Lung (tissue), 11 donors: ENCODE measurements at regions not wholly inside any gene's neighbourhood (a gene's known extent, or its start where the extent isn't known, plus 50 kb on each side); places are given as distances from the start of the nearest gene placed in this dataset.

Source experiments
- ATAC-seq: fragments of 200-7000 bp; cut with Tn5 transposase; one replicate; pipeline ENCODE4 v1.9.1; 2020; ENCODE audit warnings: moderate number of reproducible peaks; ENCODE audit not compliant: insufficient read depth, low FRiP score
- DNase-seq, 3 donors: peaks; one replicate each; pipeline ENCODE4 v3.0.0-alpha.2; 2013 to 2017
- H3K27ac ChIP-seq, 2 donors: one replicate each; pipeline ENCODE4 v1.5.1; 2013; ENCODE audit warnings: mild to moderate bottlenecking in 2 of 2, moderate library complexity in 2 of 2, control low read depth in 1 of 2, inconsistent platforms in 1 of 2, low read depth in 1 of 2, low read length in 1 of 2
- H3K27me3 ChIP-seq, 3 donors: one replicate each; pipeline ENCODE4 v1.5.1; 2013; ENCODE audit warnings: low read length in 2 of 3; ENCODE audit not compliant: control insufficient read depth in 3 of 3, insufficient read depth in 3 of 3
- H3K36me3 ChIP-seq, 4 donors: one replicate each; pipeline ENCODE4 v1.5.1; 2013; ENCODE audit warnings: low read length in 4 of 4, mild to moderate bottlenecking in 1 of 4, moderate library complexity in 1 of 4; ENCODE audit not compliant: control insufficient read depth in 4 of 4, insufficient read depth in 4 of 4
- H3K4me1 ChIP-seq, 5 donors: one replicate each; pipeline ENCODE4 v1.5.1; 2013; ENCODE audit warnings: low read length in 5 of 5, mild to moderate bottlenecking in 2 of 5, moderate library complexity in 1 of 5; ENCODE audit not compliant: control insufficient read depth in 5 of 5, insufficient read depth in 5 of 5
- H3K4me3 ChIP-seq: one replicate; pipeline ENCODE4 v1.5.1; 2013; ENCODE audit warnings: mild to moderate bottlenecking, control low read depth, moderate library complexity
- H3K9ac ChIP-seq, 2 donors: one replicate each; pipeline ENCODE4 v1.5.1; 2013; ENCODE audit warnings: low read length in 2 of 2, control low read depth in 1 of 2; ENCODE audit not compliant: insufficient read depth in 1 of 2
- H3K9me3 ChIP-seq, 4 donors: one replicate each; pipeline ENCODE4 v1.5.1; 2013; ENCODE audit warnings: low read length in 3 of 4, mild to moderate bottlenecking in 1 of 4, moderate library complexity in 1 of 4; ENCODE audit not compliant: control insufficient read depth in 4 of 4, insufficient read depth in 3 of 4
- WGBS, 2 donors: extraction: QIAGEN DNeasy Blood & Tissue Kit; methylation state at CpG; one replicate each; pipeline ENCODE4 v1.1.7; 2013; 5-methylcytosine and 5-hydroxymethylcytosine counted together
- TF ChIP-seq, protein P1 (sequence below): IDR thresholded peaks from 2 replicates; pipeline ENCODE4 v1.5.1; 2012; ENCODE audit warnings: mild to moderate bottlenecking; ENCODE audit errors: control extremely low read depth, extremely low read depth
- donor health status: control.
- donor health status: control.
- donor health status: Bipolar disorder and iron deficiency.
- donor health status: healthy.
- donor health status: DM: yes; HTN: yes; CAD: no.

DNA sequence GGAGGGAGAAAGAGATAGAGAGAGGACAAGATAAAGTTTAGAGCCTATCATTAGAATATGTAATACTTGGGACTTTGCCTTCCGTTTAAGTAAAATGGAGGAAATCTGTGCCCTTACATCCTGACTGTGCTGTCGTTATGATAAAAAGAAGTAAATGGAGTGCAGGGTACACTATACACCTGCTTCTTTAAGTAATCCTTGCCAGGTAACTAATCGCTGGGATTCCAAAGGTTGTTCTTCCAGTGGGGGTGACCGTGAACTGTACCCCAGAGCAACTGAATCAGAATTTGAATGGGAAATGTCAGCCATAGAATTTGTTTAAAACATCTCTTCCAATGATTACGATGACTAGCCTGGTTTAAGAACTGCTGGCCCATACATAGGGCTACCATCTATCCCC is 126.1 kb upstream of the EEA1 start:
- TF ChIP-seq, protein P1, sequence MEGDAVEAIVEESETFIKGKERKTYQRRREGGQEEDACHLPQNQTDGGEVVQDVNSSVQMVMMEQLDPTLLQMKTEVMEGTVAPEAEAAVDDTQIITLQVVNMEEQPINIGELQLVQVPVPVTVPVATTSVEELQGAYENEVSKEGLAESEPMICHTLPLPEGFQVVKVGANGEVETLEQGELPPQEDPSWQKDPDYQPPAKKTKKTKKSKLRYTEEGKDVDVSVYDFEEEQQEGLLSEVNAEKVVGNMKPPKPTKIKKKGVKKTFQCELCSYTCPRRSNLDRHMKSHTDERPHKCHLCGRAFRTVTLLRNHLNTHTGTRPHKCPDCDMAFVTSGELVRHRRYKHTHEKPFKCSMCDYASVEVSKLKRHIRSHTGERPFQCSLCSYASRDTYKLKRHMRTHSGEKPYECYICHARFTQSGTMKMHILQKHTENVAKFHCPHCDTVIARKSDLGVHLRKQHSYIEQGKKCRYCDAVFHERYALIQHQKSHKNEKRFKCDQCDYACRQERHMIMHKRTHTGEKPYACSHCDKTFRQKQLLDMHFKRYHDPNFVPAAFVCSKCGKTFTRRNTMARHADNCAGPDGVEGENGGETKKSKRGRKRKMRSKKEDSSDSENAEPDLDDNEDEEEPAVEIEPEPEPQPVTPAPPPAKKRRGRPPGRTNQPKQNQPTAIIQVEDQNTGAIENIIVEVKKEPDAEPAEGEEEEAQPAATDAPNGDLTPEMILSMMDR: no peak
- no peak for ATAC-seq

DNA sequence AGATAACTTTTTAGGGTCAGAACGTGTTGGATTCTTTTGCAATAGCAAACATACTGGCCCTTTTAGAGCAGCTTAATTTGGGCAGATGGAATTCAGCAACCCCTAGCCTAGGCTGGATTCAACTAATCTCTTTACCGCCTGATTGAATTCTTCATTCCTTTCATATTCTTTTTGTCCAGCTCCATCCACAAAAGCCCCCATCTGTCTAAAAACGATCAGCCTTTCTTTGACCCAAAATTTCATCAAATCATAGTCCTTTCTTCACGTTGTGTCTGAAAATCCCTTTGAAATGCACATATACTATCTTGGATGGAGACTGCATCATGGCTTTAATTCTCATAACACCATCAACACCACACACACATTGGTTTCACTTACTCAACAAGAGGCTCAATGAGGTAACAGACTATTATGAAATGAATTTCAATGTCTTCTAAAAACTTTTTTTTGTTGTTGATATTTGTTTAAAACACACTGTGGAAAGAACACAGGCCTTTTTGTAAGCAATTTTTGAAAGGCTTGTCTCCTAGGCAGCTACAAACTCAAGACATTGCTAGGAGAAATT is 128.0 kb upstream of the EEA1 start:
- no peak overlapping the region for H3K4me3 ChIP-seq
- ATAC-seq: no peak
- TF ChIP-seq, protein P1: no peak
- WGBS, 2 donors: 74 to 86% methylated on average over 4 of the region's 4 CpGs
- H3K27ac ChIP-seq: no peak overlapping the region
- H3K4me1 ChIP-seq: peaks cover 6 to 25% (median 8%) of the 10 kb centered on the region in 5 donors
- no peaks in the 10 kb centered on the region for H3K36me3 ChIP-seq
- no peaks in the 10 kb centered on the region for H3K27me3 ChIP-seq
- peak in 2 of 3 donors; percentile 48 to 61 for DNase-seq
- H3K9me3 ChIP-seq: peaks cover 0 to 4% (median 0%) of the 10 kb centered on the region in 4 donors
- no peak overlapping the region for H3K9ac ChIP-seq

More for the DNA sequence above, 126.1 kb upstream of the EEA1 start:
- Histone ChIP-seq H3K27me3 (no peaks in the 10 kb centered on the region), H3K9ac (no peak overlapping the region), H3K36me3 (no peaks in the 10 kb centered on the region), H3K4me3 (no peak overlapping the region), H3K9me3 (peaks cover 0 to 1% (median 0%) of the 10 kb centered on the region in 4 donors), H3K27ac (no peak overlapping the region), H3K4me1 (peaks cover 2 to 9% (median 3%) of the 10 kb centered on the region in 5 donors)
- 95 to 98% methylated on average over 5 of the region's 5 CpGs for WGBS, 2 donors
- DNase-seq: no peak

DNA sequence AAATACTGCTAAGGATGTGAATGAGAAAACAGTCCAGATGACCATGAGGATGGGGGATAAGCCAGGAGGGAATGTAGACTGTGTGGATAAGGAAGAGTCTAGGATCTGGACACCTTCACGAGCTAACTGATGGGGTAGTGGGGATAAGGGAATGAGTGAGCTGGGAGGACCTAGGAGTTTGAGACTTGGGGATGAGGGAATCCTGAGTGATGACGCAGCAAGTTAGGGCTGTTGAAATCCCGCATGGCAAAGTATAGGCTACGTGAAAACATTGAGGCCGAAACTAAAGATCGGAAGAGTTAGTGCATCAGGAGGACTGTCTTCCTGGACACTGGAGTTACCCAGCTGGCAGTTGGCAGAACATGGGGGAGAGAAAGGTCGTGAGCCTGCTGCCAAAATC is 129.2 kb upstream of the EEA1 start:
- ATAC-seq: no peak
- H3K27me3 ChIP-seq: no peaks in the 10 kb centered on the region
- TF ChIP-seq, protein P1: no peak
- no peak overlapping the region for H3K4me3 ChIP-seq
- WGBS, 2 donors: 88 to 98% methylated on average over 7 of the region's 7 CpGs
- no peak overlapping the region for H3K27ac ChIP-seq
- H3K9ac ChIP-seq: no peak overlapping the region
- H3K4me1 ChIP-seq: peaks cover 7 to 29% (median 8%) of the 10 kb centered on the region in 5 donors
- peaks cover 0 to 4% (median 0%) of the 10 kb centered on the region in 4 donors for H3K9me3 ChIP-seq
- DNase-seq: no peak
- no peaks in the 10 kb centered on the region for H3K36me3 ChIP-seq

DNA sequence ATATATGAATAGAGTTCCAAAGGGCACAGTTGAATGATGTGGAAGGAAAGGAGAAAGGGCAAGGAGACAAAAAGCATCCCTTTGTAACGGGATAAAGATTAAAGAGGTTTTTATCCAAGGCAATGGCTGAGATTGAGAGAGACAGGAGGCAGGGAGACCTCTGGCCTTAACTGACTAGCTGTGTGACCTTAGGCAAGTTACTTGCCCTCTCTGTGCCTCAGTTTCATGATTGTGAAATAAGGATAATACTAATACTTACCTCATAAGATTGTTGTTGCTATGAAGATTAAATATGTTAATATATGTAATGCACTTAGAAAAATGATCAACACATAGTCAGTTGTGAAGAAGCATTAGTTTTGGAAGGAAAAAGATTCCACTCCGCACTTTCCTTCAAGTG is 130.2 kb upstream of the EEA1 start:
- H3K36me3 ChIP-seq: no peaks in the 10 kb centered on the region
- 89 to 98% methylated on average over 2 of the region's 2 CpGs for WGBS, 2 donors
- H3K9ac ChIP-seq: no peak overlapping the region

More for the DNA sequence above, 130.2 kb upstream of the EEA1 start:
- no peak overlapping the region for H3K27ac ChIP-seq
- ATAC-seq: no peak
- peaks cover 0 to 6% (median 0%) of the 10 kb centered on the region in 4 donors for H3K9me3 ChIP-seq
- TF ChIP-seq, protein P1: no peak
- H3K27me3 ChIP-seq: no peaks in the 10 kb centered on the region
- DNase-seq: no peak
- H3K4me3 ChIP-seq: no peak overlapping the region
- peaks cover 7 to 29% (median 8%) of the 10 kb centered on the region in 5 donors for H3K4me1 ChIP-seq
